HUES48 (cell line): ENCODE measurements at regions not wholly inside any gene's neighbourhood (a gene's known extent, or its start where the extent isn't known, plus 50 kb on each side); places are given as distances from the start of the nearest gene placed in this dataset.

Source experiments
- H3K27ac ChIP-seq: one replicate; pipeline ENCODE4 v1.7.0; 2013; ENCODE audit warnings: low read depth, low read length, inconsistent platforms
- H3K27me3 ChIP-seq: 2 replicates; pipeline ENCODE4 v1.6.1; 2013; ENCODE audit warnings: mild to moderate bottlenecking, low read length; ENCODE audit not compliant: control insufficient read depth, insufficient read depth
- H3K36me3 ChIP-seq: 2 replicates; pipeline ENCODE4 v1.6.1; 2013; ENCODE audit warnings: low read length; ENCODE audit not compliant: control insufficient read depth, insufficient read depth
- H3K4me1 ChIP-seq: 2 replicates; pipeline ENCODE4 v1.6.1; 2013; ENCODE audit warnings: mild to moderate bottlenecking, low read length; ENCODE audit not compliant: control insufficient read depth, insufficient read depth
- H3K4me3 ChIP-seq: 2 replicates; pipeline ENCODE4 v1.5.1; 2013; ENCODE audit warnings: mild to moderate bottlenecking, low read depth, low read length
- H3K9ac ChIP-seq: 2 replicates; pipeline ENCODE4 v1.6.1; 2013; ENCODE audit warnings: mild to moderate bottlenecking, low read depth, low read length, moderate library complexity
- H3K9me3 ChIP-seq: 2 replicates; pipeline ENCODE4 v1.6.1; 2013; ENCODE audit warnings: low read length; ENCODE audit not compliant: control insufficient read depth, insufficient read depth

DNA sequence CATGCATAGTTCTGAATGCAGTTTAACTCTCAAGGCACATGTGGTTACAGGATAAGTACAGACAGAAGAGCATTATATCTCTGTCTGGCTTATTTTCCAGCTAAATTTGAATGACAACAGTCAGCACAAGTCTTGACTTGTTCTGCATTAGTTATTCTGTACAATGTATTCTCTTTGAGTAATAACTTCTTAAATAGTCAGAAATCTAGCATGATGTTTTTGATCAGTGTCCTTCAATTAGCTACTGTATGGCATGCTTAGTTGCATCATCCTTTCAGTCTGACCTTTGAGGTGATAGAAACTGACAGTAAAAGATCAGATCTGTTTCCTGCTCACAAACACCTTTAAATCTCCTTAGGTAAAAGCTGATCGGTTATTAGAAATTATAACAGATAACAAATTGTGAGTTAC is 118.1 kb downstream of the ARL4A start:
- no peaks in the 10 kb centered on the region for H3K9me3 ChIP-seq
- no peaks in the 10 kb centered on the region for H3K36me3 ChIP-seq
- H3K4me3 ChIP-seq: no peak overlapping the region
- H3K27ac ChIP-seq: no peak overlapping the region
- H3K4me1 ChIP-seq: peaks cover 36% of the 10 kb centered on the region
- H3K9ac ChIP-seq: no peak overlapping the region
- no peaks in the 10 kb centered on the region for H3K27me3 ChIP-seq

- peaks cover 36% of the 10 kb centered on the region for H3K4me1 ChIP-seq
- H3K9ac ChIP-seq: no peak overlapping the region
- H3K36me3 ChIP-seq: no peaks in the 10 kb centered on the region
- H3K27ac ChIP-seq: no peak overlapping the region
- no peak overlapping the region for H3K4me3 ChIP-seq
- H3K9me3 ChIP-seq: no peaks in the 10 kb centered on the region
- H3K27me3 ChIP-seq: no peaks in the 10 kb centered on the region
Measured at GRCh38 chr7:12805957-12806356, 118.5 kb downstream of the ARL4A start.

GRCh38 chr7:12809476-12809875 is 122.0 kb downstream of the ARL4A start:
- Histone ChIP-seq H3K4me1 (peaks cover 19% of the 10 kb centered on the region), H3K9ac (no peak overlapping the region), H3K9me3 (no peaks in the 10 kb centered on the region), H3K27me3 (no peaks in the 10 kb centered on the region), H3K4me3 (no peak overlapping the region), H3K27ac (peak overlapping the region; percentile 50), H3K36me3 (no peaks in the 10 kb centered on the region)

DNA sequence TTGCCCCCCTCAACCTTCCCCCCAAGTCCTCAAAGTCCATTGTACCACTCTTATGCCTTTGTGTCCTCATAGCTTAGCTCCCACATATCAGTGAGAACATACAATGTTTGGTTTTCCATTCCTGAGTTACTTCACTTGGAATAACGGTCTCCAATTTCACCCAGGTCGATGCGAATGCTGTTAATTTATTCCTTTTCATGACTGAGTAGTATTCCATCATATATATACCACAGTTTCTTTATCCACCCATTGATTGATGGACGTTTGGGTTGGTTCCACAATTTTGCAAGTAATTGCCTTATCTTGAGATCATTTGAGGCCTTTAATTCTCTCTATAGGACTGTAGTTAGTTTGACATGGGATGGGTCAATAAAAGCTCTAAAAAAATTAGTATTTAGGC is 124.7 kb downstream of the ARL4A start:
- Histone ChIP-seq H3K27me3 (no peaks in the 10 kb centered on the region), H3K9ac (no peak overlapping the region), H3K27ac (no peak overlapping the region), H3K4me3 (no peak overlapping the region), H3K4me1 (peaks cover 15% of the 10 kb centered on the region), H3K9me3 (no peaks in the 10 kb centered on the region), H3K36me3 (no peaks in the 10 kb centered on the region)

DNA sequence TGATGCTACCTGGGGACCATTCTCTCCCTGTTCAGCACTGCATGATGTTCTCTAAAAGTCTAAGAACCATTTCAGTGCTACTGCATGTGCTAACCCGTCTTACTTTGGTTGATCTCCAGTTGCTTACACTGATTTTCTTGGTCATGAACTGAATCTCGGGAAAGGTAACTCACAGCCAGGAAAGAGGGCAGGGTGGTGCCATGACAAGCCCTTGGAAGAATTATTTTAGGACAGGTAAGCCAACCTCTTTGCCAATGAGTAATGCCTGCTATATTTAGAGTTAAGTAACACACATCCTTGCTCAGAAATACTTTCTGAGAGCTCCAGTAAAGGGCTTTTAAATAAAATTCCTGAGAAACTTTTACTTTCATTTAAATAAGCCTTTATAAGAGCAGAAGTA is 126.7 kb downstream of the ARL4A start:
- H3K9me3 ChIP-seq: no peaks in the 10 kb centered on the region
- H3K27ac ChIP-seq: no peak overlapping the region
- H3K4me1 ChIP-seq: peaks cover 32% of the 10 kb centered on the region
- H3K9ac ChIP-seq: no peak overlapping the region
- no peak overlapping the region for H3K4me3 ChIP-seq
- H3K27me3 ChIP-seq: no peaks in the 10 kb centered on the region
- no peaks in the 10 kb centered on the region for H3K36me3 ChIP-seq

- Histone ChIP-seq H3K36me3 (no peaks in the 10 kb centered on the region), H3K9ac (no peak overlapping the region), H3K4me3 (no peak overlapping the region), H3K4me1 (peaks cover 33% of the 10 kb centered on the region), H3K27ac (no peak overlapping the region), H3K9me3 (no peaks in the 10 kb centered on the region), H3K27me3 (no peaks in the 10 kb centered on the region)
Measured at GRCh38 chr7:12814828-12815227, 127.4 kb downstream of the ARL4A start.

DNA sequence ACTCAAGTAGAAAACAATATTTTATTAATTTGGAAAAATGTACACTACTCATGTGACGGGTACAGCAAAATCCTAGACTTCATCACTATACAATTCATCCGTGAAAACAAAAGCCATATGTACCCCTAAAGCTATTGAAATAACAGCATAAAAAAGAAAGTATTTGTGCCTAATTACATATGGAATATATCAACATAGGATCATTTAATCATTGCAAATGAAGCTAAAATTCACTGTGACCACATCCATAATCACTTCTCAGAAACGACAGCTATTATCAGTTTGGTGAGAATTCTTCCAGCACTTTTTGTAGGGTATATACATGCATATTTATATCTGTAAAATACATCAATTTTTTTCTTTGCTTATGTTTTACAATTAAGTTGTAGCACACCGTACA is 128.0 kb downstream of the ARL4A start:
- no peaks in the 10 kb centered on the region for H3K9me3 ChIP-seq
- peaks cover 37% of the 10 kb centered on the region for H3K4me1 ChIP-seq
- H3K27me3 ChIP-seq: no peaks in the 10 kb centered on the region
- no peak overlapping the region for H3K9ac ChIP-seq
- H3K27ac ChIP-seq: no peak overlapping the region
- H3K36me3 ChIP-seq: no peaks in the 10 kb centered on the region
- H3K4me3 ChIP-seq: no peak overlapping the region

DNA sequence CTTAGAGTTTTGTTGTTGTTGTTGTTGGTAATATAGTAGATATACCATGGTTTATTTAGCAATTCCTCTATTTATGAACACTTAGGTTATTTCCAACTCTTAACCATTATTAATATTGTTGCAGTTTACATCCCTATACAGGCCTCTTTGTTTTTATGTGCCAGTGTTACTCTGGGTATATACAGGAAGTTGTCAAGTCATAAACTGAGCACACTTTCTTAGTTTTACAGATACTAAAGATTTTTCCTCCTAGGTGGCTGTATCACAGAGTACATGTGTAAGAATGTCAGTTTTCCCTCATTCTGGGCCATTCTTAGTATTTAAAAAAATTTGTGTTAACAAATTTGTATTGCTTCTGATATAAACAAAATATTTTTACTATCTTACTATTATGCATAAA is 128.4 kb downstream of the ARL4A start:
- H3K9ac ChIP-seq: no peak overlapping the region
- no peaks in the 10 kb centered on the region for H3K9me3 ChIP-seq
- peaks cover 42% of the 10 kb centered on the region for H3K4me1 ChIP-seq
- no peaks in the 10 kb centered on the region for H3K27me3 ChIP-seq
- H3K36me3 ChIP-seq: no peaks in the 10 kb centered on the region
- H3K4me3 ChIP-seq: no peak overlapping the region
- no peak overlapping the region for H3K27ac ChIP-seq

- Histone ChIP-seq H3K4me1 (peaks cover 53% of the 10 kb centered on the region), H3K4me3 (no peak overlapping the region), H3K9me3 (no peaks in the 10 kb centered on the region), H3K27me3 (no peaks in the 10 kb centered on the region), H3K27ac (peak overlapping the region; percentile 62), H3K36me3 (no peaks in the 10 kb centered on the region), H3K9ac (no peak overlapping the region)
Measured at GRCh38 chr7:12820777-12821176, 133.3 kb downstream of the ARL4A start.

- Histone ChIP-seq H3K27ac (no peak overlapping the region), H3K27me3 (no peaks in the 10 kb centered on the region), H3K4me1 (peaks cover 54% of the 10 kb centered on the region), H3K36me3 (no peaks in the 10 kb centered on the region), H3K9me3 (no peaks in the 10 kb centered on the region), H3K9ac (no peak overlapping the region), H3K4me3 (no peak overlapping the region)
Measured at GRCh38 chr7:12821746-12822145, 134.3 kb downstream of the ARL4A start.

GRCh38 chr7:12826079-12826478 is 138.6 kb downstream of the ARL4A start:
- no peaks in the 10 kb centered on the region for H3K9me3 ChIP-seq
- H3K27ac ChIP-seq: no peak overlapping the region
- peaks cover 17% of the 10 kb centered on the region for H3K4me1 ChIP-seq
- no peak overlapping the region for H3K9ac ChIP-seq
- no peaks in the 10 kb centered on the region for H3K36me3 ChIP-seq
- H3K27me3 ChIP-seq: no peaks in the 10 kb centered on the region
- H3K4me3 ChIP-seq: no peak overlapping the region

DNA sequence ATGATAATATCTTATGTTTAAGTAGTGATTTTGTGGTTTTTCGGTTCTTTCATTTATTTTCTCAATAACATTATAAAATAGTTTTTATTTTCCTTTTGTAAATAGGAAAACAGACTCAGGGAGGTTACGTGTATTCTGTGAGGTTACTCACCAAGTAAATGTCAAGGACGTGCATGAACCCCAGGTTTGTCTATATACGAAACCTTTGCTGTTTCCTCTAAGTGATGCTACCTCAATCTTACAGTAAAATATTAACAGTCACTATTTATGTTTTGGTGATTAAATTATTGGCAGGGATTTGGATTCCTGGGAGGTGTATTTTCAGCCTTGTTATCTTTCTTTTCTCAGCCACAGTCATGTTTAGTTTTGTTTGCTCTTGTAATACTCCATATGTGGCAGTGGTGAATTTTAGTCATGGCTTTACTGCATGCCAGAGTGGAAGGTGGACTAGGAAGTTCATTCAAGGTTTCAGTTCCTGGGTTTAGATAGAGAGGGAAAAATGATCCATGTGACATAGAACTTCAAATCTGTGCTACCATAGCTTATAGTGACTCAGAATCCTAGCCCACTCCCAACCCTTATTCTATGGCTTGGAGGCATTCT is 139.9 kb downstream of the ARL4A start:
- Histone ChIP-seq H3K36me3 (no peaks in the 10 kb centered on the region), H3K9ac (no peak overlapping the region), H3K4me1 (peaks cover 5% of the 10 kb centered on the region; the same call in 1 of the 2 replicates), H3K27ac (no peak overlapping the region), H3K4me3 (no peak overlapping the region), H3K9me3 (no peaks in the 10 kb centered on the region), H3K27me3 (no peaks in the 10 kb centered on the region)
